Activated gamma-delta T cell treated with anti-CD3 and anti-CD28 coated beads, Interleukin-2, amount 50 U/mL, for 16 hours (primary cell): ENCODE measurements at regions not wholly inside any gene's neighbourhood (a gene's known extent, or its start where the extent isn't known, plus 50 kb on each side); places are given as distances from the start of the nearest gene placed in this dataset.
A peak's percentile ranks its signal among the peaks of the same experiment; 100 is the strongest.

Experiments used
- DNase-seq: peaks from one replicate; pipeline ENCODE4 v3.0.0-alpha.2; 2020; ENCODE audit warnings: low read depth

DNA sequence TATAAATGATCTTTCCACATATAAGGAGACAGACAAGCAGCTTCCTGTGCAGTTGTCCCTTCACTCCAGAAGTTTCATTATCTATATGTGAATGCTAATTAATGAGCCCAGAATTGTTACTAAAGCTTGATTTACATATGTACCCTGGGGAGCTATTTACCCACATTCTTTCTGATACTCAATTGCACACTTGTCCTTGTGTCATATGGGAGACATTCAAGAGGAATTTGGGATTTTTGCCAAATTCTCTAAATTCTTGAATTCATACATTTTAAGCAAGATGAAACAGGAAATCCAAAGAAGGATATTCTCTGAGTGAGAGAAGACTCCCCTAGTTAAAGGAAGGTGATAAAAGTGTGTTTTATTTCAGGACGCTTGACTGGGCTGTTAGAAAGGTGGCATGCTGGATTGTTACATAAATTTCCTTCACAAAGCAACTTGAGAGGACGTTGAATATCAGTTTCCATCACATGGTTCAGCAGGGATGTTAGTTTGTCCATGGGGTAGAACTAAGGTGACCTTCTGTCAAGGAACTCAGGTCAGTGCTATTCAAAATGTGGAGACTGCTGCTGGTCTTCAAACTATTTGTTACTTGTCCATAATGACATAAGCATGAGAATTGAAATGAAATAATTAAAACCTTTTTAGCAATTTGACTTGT, 368.2 kb downstream of the IRS1 start:
- DNase-seq = no peak

DNA sequence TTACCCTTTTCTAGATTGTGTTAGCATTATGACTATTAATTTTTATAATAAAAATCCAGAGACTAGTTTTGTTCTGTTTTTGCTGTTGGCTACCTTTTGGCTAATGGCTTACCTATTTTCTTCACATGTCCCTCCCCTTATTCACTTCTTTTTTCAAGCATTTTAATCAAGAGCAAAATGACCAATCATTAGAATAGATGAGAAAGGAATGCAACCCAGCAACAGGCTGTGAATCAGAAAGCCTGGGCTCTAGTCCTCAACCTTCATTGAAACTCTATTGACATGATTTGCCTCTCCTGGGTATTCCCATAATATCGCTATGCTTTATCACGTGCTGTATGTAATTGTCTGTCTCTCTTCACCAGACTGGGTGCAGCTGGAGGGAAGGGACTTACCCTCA, 370.1 kb downstream of the IRS1 start:
- DNase-seq = no peak

DNA sequence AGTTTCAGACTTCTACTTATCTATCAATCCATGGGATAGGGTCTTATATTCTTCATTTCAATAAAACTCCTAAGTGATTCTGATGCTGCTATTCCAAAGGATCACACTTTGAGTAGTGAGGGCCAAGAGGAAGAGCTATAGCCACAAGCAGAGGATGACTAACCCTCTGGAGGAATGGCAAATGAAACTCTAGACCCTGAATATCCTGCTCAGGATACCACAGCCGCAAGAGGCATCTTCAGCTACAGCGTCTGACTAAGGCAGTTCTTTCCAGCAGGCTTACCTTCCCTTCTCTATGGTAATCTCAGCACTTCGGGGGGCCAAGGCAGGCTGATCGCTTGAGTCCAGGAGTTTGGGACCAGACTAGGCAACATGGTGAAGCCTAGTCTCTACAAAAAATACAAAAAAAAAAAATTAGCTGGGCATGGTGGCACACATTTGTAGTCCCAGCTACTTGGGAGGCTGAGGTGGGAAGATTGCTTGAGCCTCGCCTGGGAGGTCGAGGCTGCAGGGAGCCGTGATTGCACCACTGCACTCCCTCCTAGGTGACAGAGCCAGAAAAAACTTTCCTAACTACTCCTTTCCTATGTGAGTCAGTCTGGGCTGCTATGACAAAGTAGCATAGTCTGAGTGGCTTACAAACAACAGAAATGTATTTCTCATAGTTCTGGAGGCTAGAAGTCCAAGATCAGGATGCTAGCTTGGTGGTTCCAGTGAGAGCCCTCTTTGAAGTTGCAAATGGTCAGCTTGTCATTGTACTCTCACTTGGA, 371.9 kb downstream of the IRS1 start:
- no peak for DNase-seq

DNA sequence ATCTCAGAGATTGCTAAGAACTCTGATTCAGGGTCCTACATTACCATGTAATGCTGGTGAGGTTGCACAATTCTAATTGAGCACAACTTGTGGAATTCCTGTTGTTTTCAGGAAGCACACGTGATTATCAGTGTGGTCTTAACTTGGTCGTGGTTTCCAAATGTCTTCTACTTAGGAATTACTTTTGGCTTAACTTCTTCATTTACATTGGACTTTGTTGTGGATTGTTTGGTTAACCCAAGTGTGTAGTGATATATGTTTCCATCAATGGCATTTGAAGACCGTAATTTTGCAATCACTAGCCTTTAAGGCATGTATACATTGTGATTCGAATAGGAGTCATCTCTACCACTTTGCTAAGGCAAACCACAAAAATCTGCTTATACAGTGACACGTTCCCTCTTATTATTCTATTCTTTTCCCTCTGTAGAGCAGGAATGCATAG, 373.3 kb downstream of the IRS1 start:
- no peak for DNase-seq

DNA sequence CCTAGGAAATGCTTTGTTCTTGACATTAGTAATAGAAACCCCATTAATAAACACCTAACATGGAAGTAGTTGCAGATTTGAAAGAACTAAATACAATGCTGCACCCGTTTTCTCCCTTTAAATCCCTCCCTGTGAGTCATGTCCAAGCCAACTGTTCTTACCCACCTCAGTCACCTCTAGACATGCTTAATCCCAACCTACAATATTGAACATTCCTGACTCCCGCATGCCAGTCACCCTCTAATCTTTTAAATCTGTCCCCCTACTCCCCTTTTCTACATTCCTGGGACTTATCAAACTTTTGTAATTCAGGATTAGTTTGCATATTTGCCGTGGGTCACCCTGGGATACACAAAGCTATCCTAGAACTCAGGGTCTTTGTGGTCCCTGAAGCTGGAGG, 374.6 kb downstream of the IRS1 start:
- DNase-seq = no peak

DNA sequence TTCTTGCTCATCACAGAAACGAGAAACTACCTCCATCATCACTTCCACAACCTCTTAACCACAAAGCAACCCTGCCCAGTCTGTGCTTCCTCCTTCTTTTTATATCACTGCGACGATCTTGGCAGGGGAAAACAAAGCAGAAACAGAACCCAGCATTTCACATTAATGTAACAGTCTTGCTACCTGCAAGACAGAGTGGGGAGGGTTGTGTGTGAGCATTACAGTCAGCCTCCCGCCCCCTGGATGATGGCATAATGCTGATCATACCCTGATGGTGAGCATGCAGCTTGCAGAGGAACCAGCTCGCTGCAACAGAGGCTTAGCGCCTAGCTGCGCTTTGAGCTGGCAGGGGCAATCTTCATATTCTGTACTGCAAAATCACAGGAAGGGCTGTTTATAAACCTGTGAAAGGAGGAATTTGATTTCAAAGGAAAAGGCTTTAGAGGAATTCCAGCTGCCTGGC, 376.1 kb downstream of the IRS1 start:
- peak; percentile 1 for DNase-seq

DNA sequence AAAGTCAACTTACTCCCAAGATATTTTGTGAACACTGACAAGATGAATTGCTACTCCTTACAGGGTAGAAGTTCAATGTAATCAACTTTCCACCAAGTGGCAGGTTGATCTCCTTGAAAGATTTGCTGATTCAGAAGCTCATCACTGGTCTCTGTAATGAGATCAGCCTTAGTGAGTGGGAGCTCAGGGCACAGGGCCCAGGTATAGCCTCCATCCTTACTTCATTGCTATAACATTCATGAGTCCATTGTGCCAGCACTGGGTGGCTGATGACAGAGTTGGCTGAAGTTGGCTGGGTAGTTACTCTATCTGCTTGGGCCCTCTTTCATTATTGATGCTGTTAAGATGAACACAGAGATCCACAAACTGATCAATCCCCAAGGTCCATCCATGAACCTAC, 379.0 kb downstream of the IRS1 start:
- no peak for DNase-seq

DNA sequence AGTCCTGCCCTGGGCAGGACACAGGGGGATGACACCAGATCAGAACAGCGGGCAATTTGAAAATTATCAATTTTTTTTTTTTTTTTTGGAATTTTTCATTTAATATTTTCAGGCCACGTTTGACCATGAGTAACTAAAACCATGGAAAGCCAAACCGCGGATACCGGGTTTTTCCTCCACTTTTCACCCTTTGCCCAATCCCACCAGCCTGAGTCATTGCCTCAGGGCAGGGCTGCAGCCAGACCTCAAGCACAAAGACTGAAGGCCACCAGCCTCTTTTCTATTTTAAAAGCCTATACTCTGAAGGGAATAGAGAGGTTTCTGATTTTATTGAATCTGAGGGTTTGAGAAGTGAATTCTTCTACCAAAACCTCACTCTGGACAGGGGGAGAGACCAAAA, 381.1 kb downstream of the IRS1 start:
- DNase-seq = no peak

DNA sequence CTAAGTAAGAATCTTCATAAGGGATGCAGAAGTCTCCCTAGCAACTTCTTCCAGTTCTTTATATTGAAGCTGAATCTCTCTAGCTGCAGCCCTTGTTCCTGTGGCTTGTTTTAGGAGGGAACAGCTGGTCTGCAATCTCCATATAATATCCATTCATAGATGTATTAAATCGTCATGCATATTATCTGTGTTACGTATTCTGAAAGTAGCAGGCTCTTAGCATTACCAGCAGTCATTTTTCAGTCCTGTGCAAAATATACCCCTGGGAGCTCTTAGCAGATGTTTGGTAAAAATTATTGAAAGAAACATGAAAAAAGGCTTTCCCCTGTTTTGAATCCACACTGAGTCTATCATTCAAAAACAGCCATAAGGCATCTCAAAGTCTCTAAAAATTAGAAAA, 385.3 kb downstream of the IRS1 start:
- DNase-seq = no peak

DNA sequence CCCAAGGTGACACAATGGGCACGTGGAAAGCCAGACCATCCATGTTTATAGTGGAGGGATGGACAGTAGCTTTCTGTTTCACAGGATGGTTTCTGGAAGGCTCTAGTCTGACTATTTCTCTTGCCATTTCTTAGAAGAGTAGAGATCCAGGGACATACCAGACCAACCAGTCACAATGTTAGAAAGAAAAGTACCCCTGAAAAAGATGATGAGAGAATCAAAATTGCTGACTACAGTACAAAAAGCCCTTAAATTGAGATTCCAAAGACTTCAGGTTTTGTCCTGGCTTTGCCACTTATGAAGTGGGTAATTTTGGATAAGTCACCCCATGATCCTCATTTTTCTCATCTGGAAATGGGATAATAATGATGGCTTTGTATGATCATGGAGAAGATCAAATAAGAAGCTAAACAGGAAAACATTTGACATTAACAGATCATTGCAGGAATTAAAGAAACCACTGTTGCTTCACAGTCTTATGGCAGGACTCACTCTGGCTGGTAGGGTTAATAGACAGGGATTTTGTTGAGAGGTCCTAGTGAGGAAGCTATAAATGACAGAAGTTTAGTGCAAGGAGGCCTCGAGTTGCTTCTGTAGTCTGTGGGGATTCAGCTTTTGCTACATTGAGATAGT, 386.0 kb downstream of the IRS1 start:
- DNase-seq = no peak

DNA sequence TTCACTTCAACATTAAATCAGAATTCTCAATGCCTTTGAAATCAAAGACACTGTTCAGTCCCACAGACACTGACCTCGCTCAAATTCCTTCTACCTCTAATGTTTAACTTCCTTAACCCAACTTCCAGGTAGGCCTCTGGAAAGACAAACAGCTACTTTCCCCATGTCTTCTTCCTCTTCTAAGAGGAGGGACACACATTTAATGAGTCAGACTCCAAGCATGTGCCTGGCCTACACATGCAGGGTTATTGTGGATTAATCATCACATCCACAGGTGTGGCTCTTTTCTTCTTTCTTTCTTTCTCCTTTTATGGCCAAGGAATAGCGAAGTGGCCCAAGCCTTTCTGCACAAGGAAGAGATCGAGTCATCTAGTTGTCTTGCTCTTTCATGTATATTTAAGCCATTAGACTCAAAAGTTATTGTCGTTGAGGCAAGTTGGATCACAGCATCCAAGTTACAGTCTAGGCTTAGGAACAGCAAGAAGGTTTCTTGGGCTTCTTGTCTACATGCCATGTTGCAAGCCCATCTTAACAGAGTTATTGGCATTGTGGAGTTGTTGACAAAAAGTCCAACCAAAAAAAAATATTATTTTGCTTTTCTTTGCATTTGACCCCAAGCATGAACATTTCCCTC, 387.8 kb downstream of the IRS1 start:
- DNase-seq = no peak

DNA sequence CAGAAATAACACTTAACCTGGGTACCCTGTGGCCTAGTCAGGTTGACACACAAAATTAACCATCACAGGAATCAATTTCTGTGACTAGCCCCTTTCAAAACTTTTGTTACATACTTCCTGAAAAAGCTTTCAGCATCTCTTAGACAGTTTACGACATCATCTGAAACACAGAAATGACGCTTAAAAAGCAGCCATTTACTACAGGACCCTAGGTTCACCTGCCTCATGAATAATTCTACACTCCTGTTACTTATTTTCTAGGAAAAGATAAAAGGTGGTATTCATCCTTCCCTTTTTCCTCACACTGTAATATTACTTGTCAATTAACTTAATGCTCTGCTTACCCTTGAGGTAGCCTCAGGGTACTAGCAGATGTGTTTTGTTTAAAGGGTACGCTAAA, 388.4 kb downstream of the IRS1 start:
- DNase-seq = no peak

DNA sequence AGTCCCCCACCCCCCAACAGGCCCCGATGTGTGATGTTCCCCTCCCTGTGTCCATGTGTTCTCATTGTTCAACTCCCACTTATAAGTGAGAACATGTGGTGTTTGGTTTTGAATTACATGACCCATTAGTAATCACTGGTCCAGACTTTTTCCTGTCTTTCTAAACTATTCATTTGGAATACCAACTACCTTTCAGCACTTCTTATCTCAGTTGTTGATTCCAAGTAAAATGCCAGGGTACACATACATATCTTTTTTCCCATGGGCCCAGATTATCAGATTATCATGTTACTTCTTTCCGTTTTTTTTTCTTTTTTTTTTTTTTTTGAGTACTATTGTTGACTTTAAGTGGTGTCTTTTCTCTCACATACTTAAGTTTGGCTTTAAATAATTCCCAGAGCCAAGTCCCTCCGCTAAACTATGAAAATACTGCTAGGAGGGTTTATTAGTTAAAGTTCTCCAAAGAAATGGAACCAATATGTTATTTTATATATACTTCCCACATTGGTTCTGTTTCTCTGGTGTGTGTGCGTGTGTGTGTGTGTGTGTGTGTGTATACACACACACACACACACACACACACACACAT, 389.3 kb downstream of the IRS1 start:
- DNase-seq = no peak

DNA sequence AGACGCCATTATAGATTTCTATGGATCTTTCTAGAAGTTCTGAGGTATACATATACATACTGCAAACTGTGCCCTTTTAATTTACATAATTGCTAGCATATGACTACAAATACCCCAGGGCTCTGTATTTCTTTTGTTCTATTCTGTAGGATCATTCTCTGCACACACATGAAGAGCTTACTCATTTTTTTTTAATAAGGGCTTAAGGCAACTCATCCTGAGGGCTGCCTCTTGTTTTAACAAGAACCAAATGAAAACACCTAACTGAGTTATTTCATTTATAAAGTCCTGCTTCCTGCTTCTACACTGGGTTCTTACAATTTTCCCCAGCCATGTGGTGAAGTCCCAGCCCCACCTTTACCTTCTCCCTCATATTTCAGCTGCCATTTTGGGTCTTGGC, 390.5 kb downstream of the IRS1 start:
- no peak for DNase-seq

DNA sequence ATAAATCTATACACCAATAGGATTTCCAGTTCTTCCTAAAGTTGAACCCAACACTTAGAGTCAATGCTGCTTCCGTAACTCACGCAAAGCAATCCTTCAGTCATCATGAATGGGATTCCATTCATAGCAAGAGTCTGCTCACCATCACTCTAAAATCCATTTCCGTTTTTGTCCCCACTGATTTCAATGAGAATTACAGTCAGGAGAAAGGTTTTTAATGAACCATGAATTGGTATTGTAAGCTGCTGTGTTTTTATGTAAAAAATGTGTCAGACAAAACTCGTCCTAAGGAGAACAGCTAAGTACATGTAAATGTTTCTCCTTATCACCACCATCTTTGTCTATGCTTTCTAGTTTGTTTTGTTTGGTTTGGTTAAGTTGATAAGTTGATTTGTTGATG, 391.5 kb downstream of the IRS1 start:
- no peak for DNase-seq

DNA sequence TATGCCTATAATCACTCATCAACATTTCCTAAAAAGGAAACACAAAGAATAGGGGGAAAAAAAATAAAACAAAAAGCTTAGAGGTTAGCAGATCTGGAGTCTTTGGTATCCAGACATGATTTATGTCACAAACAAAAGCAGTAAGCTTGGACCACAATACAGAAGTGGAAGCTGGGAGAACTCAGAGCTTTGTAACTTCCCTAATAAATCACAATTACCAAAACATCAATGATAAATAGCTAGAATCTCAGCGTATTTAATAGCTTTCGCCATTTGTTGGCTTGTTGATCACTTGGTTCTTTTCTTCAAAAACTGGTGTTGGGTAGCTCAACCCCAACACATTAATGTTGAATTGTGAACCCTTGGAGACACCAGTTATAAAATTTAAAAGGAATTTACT, 392.5 kb downstream of the IRS1 start:
- DNase-seq = no peak

DNA sequence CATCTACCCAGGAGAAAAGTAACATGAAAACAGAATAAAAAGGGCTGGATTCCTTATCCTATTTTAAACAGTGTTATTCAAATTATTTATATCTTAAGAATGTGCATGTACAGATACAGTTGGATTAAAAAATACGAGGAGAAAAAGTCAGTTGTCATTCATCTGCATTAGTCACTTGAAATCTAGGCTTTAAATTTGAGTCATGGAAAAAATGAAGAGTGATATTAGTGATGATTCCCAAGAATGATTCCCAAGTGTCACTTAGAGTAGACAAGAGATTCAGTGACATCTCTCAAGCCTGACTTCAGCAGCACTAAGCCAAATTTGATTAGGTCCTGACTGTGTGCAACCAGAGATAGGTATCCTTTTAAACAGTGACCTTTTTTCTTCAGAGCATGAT, 394.2 kb downstream of the IRS1 start:
- DNase-seq = no peak

DNA sequence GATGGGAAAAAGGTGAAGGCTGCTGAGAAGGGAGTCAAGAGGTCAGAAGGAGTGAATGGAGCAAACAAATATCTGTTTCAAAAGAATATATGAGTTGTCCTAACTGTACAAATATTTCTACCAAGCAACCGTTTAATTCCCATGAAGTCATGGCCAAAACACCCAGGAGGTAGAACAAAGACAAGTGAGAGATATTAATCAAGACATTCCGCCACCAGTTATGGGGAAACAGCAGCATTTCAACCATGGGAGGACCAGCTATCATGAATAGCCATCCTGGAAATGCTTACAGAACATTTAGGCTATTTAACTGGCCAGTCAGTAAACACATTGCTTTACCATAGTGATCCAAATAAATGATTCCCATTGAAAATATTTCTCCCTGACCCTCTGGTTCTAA, 396.3 kb downstream of the IRS1 start:
- DNase-seq = no peak

DNA sequence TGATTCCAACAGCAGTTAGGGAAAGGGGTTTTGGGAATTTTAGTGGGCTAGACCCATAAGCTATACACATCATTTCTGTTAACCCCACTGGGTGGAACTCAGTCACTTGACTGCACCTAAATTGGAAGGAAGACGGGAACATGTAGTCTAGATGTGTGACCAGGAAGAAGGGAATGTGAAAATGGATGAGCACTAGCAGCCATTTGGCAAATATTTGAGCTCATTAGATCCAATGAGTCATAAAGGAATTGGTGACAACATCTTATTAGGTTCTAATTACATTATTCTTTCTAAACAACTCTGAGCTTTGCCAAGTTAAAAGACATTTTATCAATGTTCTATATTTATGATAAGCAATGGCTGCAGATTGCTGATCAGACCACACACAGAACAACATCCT, 400.6 kb downstream of the IRS1 start:
- no peak for DNase-seq

DNA sequence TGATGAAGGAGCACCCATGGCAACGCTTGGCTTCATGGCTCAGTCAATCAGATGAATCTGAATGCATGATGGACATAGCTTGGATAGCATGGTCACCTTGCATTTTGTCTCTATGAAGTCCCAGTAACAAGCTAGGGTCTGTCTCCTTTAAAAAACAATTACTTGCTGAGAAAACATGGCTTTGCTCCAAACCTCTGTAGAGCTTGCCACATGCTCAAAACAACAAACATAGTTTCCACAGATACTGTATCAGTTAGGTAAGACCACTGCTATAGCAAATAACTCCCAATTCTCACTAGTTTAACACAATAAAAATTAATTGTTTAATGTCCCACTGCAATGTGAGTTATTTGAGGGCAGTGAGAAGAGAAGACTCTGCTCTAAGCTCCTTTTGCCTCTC, 401.0 kb downstream of the IRS1 start:
- no peak for DNase-seq

DNA sequence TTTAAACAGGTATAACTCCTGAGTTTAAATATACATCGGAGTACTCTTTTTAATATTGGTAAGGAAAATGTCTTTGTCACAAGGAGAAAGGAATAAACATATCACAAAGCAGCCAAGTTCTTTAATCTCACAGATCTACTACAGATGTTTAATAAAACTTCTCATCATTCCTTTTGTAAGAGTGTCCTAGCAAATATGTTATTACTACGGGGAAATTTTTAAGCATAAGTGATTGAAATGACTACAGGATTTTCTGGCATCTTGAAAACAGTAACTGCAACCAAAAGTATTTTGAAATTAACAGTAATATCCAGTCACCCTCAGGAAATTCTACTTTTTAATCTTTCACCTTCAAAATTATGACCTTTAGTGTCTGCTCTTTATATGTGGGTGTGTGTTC, 403.1 kb downstream of the IRS1 start:
- DNase-seq = no peak

DNA sequence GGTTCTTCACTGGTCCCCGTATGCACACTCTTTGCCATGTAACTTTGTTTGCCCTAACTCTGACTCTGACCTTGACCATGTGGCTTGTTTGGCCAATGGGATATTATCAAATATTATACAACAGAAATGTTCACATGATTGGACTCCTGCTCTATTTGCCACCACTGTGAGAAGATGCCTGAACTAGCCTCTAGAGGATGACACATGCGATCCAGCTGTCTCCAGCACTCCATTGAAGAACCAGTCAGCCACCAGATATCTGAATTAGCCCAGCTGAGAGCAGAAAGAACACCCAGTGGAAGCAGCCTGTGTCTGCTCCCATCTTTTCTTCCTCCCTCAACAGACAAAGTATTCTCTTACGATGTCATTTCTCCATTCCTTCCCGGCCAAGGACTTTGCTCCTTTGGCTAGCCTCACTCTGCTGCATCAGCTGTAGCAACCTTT, 412.1 kb downstream of the IRS1 start:
- no peak for DNase-seq
